ENCODE measurements at regions not wholly inside any gene's neighbourhood (a gene's known extent, or its start where the extent isn't known, plus 50 kb on each side); places are given as distances from the start of the nearest gene placed in this dataset.

DNA sequence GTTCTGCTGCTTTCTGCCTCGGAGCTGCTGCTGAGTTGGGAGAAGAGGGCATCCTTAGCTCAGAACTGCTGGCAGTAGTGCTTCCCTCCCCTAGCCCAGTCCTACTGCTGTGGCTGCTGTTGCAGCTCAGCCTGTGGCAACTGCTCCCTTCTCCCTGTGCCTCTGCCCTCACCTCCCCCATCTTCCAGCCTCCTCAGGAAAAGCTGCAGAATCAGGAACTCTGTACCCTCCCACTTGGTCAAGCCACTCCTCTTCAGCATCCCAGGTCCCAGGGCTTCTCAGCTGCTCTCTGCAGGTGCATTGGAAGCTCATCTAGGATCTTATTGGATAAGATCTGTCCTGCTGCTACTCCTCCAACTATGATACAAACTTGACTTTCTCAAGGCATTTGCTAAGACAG, 316.7 kb downstream of the BRINP2 start:
- no peak for TF ChIP-seq POLR2A (IDR thresholded peaks at IDR 0.05; ENCODE audit: extremely low read depth, insufficient read length)
- TF ChIP-seq, protein P1, sequence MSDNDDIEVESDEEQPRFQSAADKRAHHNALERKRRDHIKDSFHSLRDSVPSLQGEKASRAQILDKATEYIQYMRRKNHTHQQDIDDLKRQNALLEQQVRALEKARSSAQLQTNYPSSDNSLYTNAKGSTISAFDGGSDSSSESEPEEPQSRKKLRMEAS (IDR thresholded peaks at IDR 0.05; ENCODE audit: low read depth, low read length) = no peak
- TF ChIP-seq, protein P2, sequence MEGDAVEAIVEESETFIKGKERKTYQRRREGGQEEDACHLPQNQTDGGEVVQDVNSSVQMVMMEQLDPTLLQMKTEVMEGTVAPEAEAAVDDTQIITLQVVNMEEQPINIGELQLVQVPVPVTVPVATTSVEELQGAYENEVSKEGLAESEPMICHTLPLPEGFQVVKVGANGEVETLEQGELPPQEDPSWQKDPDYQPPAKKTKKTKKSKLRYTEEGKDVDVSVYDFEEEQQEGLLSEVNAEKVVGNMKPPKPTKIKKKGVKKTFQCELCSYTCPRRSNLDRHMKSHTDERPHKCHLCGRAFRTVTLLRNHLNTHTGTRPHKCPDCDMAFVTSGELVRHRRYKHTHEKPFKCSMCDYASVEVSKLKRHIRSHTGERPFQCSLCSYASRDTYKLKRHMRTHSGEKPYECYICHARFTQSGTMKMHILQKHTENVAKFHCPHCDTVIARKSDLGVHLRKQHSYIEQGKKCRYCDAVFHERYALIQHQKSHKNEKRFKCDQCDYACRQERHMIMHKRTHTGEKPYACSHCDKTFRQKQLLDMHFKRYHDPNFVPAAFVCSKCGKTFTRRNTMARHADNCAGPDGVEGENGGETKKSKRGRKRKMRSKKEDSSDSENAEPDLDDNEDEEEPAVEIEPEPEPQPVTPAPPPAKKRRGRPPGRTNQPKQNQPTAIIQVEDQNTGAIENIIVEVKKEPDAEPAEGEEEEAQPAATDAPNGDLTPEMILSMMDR (IDR thresholded peaks at IDR 0.05; ENCODE audit: low read depth, low read length) = no peak
